ENCODE measurements at regions not wholly inside any gene's neighbourhood (a gene's known extent, or its start where the extent isn't known, plus 50 kb on each side); places are given as distances from the start of the nearest gene placed in this dataset.

DNA sequence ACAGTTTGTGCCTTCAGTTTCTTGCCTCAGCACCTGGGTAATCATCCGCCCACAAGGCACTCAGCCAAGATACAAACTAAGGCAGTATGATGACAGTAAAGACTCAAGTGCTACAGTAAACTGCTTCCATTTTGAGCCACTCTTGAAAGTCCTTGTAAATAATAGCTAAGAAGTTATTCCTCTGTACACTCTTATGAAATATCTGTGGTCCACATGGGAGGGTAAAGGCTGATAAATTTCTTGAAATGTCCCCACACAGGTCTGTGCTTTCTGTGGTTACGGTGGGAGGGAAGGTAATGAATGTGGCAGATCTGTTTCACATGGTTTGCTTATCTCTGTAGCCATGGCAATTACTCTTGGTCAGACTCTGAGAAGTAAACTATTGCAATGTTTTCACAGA is 551.0 kb upstream of the ZWINT start:
- Histone ChIP-seq H2AFZ (ENCODE audit: low read depth, low read length) (no peak overlapping the region), H3K4me3 (ENCODE audit: low read length) (no peak overlapping the region), H3K79me2 (ENCODE audit: low read length) (no peaks in the 10 kb centered on the region), H4K20me1 (ENCODE audit: insufficient read depth, low read length) (no peaks in the 10 kb centered on the region), H3K27me3 (ENCODE audit: low read depth, low read length) (no peaks in the 10 kb centered on the region), H3K36me3 (replicated peaks; ENCODE audit: low read depth, low read length) (no peaks in the 10 kb centered on the region), H3K9me3 (ENCODE audit: insufficient read depth, low read length) (no peaks in the 10 kb centered on the region), H3K9ac (ENCODE audit: low read length) (no peak overlapping the region), H3K4me1 (ENCODE audit: low read length) (no peaks in the 10 kb centered on the region), H3K27ac (ENCODE audit: low read length) (no peak overlapping the region), H3K4me2 (ENCODE audit: low read length) (no peak overlapping the region)
- no peak for TF ChIP-seq EZH2phosphoT487 (IDR thresholded peaks at IDR 0.05; ENCODE audit: low read depth)
- TF ChIP-seq, protein P1, sequence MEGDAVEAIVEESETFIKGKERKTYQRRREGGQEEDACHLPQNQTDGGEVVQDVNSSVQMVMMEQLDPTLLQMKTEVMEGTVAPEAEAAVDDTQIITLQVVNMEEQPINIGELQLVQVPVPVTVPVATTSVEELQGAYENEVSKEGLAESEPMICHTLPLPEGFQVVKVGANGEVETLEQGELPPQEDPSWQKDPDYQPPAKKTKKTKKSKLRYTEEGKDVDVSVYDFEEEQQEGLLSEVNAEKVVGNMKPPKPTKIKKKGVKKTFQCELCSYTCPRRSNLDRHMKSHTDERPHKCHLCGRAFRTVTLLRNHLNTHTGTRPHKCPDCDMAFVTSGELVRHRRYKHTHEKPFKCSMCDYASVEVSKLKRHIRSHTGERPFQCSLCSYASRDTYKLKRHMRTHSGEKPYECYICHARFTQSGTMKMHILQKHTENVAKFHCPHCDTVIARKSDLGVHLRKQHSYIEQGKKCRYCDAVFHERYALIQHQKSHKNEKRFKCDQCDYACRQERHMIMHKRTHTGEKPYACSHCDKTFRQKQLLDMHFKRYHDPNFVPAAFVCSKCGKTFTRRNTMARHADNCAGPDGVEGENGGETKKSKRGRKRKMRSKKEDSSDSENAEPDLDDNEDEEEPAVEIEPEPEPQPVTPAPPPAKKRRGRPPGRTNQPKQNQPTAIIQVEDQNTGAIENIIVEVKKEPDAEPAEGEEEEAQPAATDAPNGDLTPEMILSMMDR (IDR thresholded peaks at IDR 0.05; ENCODE audit: low read depth, low read length), result no peak

- no peak for TF ChIP-seq EZH2phosphoT487 (IDR thresholded peaks at IDR 0.05; ENCODE audit: low read depth)
- TF ChIP-seq, protein P1 (IDR thresholded peaks at IDR 0.05; ENCODE audit: low read depth, low read length), result no peak
- H3K79me2 ChIP-seq (ENCODE audit: low read length), result no peaks in the 10 kb centered on the region
- no peaks in the 10 kb centered on the region for H3K4me1 ChIP-seq (ENCODE audit: low read length)
- H3K4me2 ChIP-seq (ENCODE audit: low read length), result no peak overlapping the region
- H2AFZ ChIP-seq (ENCODE audit: low read depth, low read length), result no peak overlapping the region
- H3K9ac ChIP-seq (ENCODE audit: low read length), result no peak overlapping the region
- H3K36me3 ChIP-seq (replicated peaks; ENCODE audit: low read depth, low read length), result no peaks in the 10 kb centered on the region
- H4K20me1 ChIP-seq (ENCODE audit: insufficient read depth, low read length), result no peaks in the 10 kb centered on the region
- no peak overlapping the region for H3K4me3 ChIP-seq (ENCODE audit: low read length)
- H3K9me3 ChIP-seq (ENCODE audit: insufficient read depth, low read length), result no peaks in the 10 kb centered on the region
- H3K27me3 ChIP-seq (ENCODE audit: low read depth, low read length), result no peaks in the 10 kb centered on the region
- H3K27ac ChIP-seq (ENCODE audit: low read length), result no peak overlapping the region
Observed at GRCh38 chr10:56905051-56905450, 544.0 kb upstream of the ZWINT start.

GRCh38 chr10:56902554-56902953 is 541.5 kb upstream of the ZWINT start:
- no peaks in the 10 kb centered on the region for H3K9me3 ChIP-seq (ENCODE audit: insufficient read depth, low read length)
- no peak overlapping the region for H3K4me3 ChIP-seq (ENCODE audit: low read length)
- no peak overlapping the region for H3K27ac ChIP-seq (ENCODE audit: low read length)
- no peak overlapping the region for H3K9ac ChIP-seq (ENCODE audit: low read length)
- no peaks in the 10 kb centered on the region for H3K36me3 ChIP-seq (replicated peaks; ENCODE audit: low read depth, low read length)
- H3K79me2 ChIP-seq (ENCODE audit: low read length), result no peaks in the 10 kb centered on the region
- TF ChIP-seq EZH2phosphoT487 (IDR thresholded peaks at IDR 0.05; ENCODE audit: low read depth), result no peak
- TF ChIP-seq, protein P1 (IDR thresholded peaks at IDR 0.05; ENCODE audit: low read depth, low read length), result no peak
- no peak overlapping the region for H3K4me2 ChIP-seq (ENCODE audit: low read length)
- no peak overlapping the region for H2AFZ ChIP-seq (ENCODE audit: low read depth, low read length)
- no peaks in the 10 kb centered on the region for H3K27me3 ChIP-seq (ENCODE audit: low read depth, low read length)
- H3K4me1 ChIP-seq (ENCODE audit: low read length), result no peaks in the 10 kb centered on the region
- no peaks in the 10 kb centered on the region for H4K20me1 ChIP-seq (ENCODE audit: insufficient read depth, low read length)

GRCh38 chr10:56895306-56895705 is 534.2 kb upstream of the ZWINT start:
- no peaks in the 10 kb centered on the region for H3K36me3 ChIP-seq (replicated peaks; ENCODE audit: low read depth, low read length)
- H3K79me2 ChIP-seq (ENCODE audit: low read length), result no peaks in the 10 kb centered on the region
- no peaks in the 10 kb centered on the region for H3K27me3 ChIP-seq (ENCODE audit: low read depth, low read length)
- TF ChIP-seq, protein P1 (IDR thresholded peaks at IDR 0.05; ENCODE audit: low read depth, low read length), result no peak
- no peak for TF ChIP-seq EZH2phosphoT487 (IDR thresholded peaks at IDR 0.05; ENCODE audit: low read depth)
- no peak overlapping the region for H3K9ac ChIP-seq (ENCODE audit: low read length)
- H3K9me3 ChIP-seq (ENCODE audit: insufficient read depth, low read length), result no peaks in the 10 kb centered on the region
- H3K4me3 ChIP-seq (ENCODE audit: low read length), result no peak overlapping the region
- H3K27ac ChIP-seq (ENCODE audit: low read length), result no peak overlapping the region
- H3K4me2 ChIP-seq (ENCODE audit: low read length), result no peak overlapping the region
- H4K20me1 ChIP-seq (ENCODE audit: insufficient read depth, low read length), result no peaks in the 10 kb centered on the region
- 0 out of 2 replicates have a peak overlapping the region, but pooled peaks have one; percentile 39 for H2AFZ ChIP-seq (ENCODE audit: low read depth, low read length)
- H3K4me1 ChIP-seq (ENCODE audit: low read length), result no peaks in the 10 kb centered on the region

All from OCI-LY3 (cell line).